Thyroid gland (tissue), 4 donors: ENCODE measurements at regions not wholly inside any gene's neighbourhood (a gene's known extent, or its start where the extent isn't known, plus 50 kb on each side); places are given as distances from the start of the nearest gene placed in this dataset.

ENCODE experiments used
- CTCF ChIP-seq, 6 experiments: fragments of 200-600 bp in 3 of 6; fragments of 450-650 bp in 3 of 6; sonication (generic) in 3 of 6; IDR thresholded peaks; one replicate each; pipeline ENCODE4 v1.5.1; 2016 to 2019; ENCODE audit warnings: antibody characterized with exemption in 6 of 6, mild to moderate bottlenecking in 2 of 6, inconsistent platforms in 1 of 6, moderate library complexity in 1 of 6
- POLR2A ChIP-seq, 2 donors: fragments of 450-650 bp; IDR thresholded peaks; one replicate each; pipeline ENCODE4 v1.6.1; 2017; ENCODE audit warnings: antibody characterized with exemption in 2 of 2, mild to moderate bottlenecking in 2 of 2, moderate library complexity in 1 of 2

- TF ChIP-seq POLR2A (IDR thresholded peaks at IDR 0.05) (no peak), CTCF (IDR thresholded peaks at IDR 0.05) (no peak)
Observed at GRCh38 chr6:115078555-115078954, 735.7 kb upstream of the HS3ST5 start.
